Activated CD8-positive, alpha-beta T cell treated with anti-CD3 and anti-CD28 coated beads, Interleukin-2, amount 10 ng/mL, durations not matched to agents 7 days and 5 days (primary cell): ENCODE measurements at regions not wholly inside any gene's neighbourhood (a gene's known extent, or its start where the extent isn't known, plus 50 kb on each side); places are given as distances from the start of the nearest gene placed in this dataset.

Experiments
- ATAC-seq: fragments of 150-1000 bp; cut with Tn5 transposase; one replicate; pipeline ENCODE4 v1.10.0; 2021; ENCODE audit warnings: moderate library complexity
- CTCF ChIA-PET: fragments of 350-600 bp; sonication (Branson Sonifier 250); formaldehyde crosslinking; loops from one replicate; lab custom pipeline; 2021; ENCODE audit warnings: antibody characterized with exemption; lab: Charles Lee
- POLR2A ChIA-PET: fragments of 350-600 bp; sonication (Branson Sonifier 250); formaldehyde crosslinking; loops from one replicate; lab custom pipeline; 2021; ENCODE audit warnings: antibody characterized with exemption; lab: Charles Lee
- DNase-seq: peaks from one replicate; pipeline ENCODE4 v3.0.0-alpha.2; 2020
- H3K27ac Mint-ChIP-seq: one replicate; pipeline ENCODE4 v1.8.0; 2021; ENCODE audit warnings: mild to moderate bottlenecking, mixed read lengths
- H3K27me3 Mint-ChIP-seq: one replicate; pipeline ENCODE4 v1.8.0; 2021; ENCODE audit warnings: low read depth, mixed read lengths
- H3K36me3 Mint-ChIP-seq: one replicate; pipeline ENCODE4 v1.8.0; 2021; ENCODE audit warnings: low read depth, mixed read lengths
- H3K4me1 Mint-ChIP-seq: one replicate; pipeline ENCODE4 v1.8.0; 2021; ENCODE audit warnings: low read depth, mixed read lengths
- H3K4me3 Mint-ChIP-seq: one replicate; pipeline ENCODE4 v1.8.0; 2021; ENCODE audit warnings: mild to moderate bottlenecking, mixed read lengths
- H3K9me3 Mint-ChIP-seq: one replicate; pipeline ENCODE4 v1.8.0; 2022; ENCODE audit warnings: mixed read lengths; ENCODE audit not compliant: insufficient read depth

- POLR2A ChIA-PET, result no interaction called here
- ATAC-seq (no peak), DNase-seq (no peak)
- no peak overlapping the region for H3K4me3 Mint-ChIP-seq
- no peaks in the 10 kb centered on the region for H3K4me1 Mint-ChIP-seq
- H3K27ac Mint-ChIP-seq, result no peak overlapping the region
- no peaks in the 10 kb centered on the region for H3K27me3 Mint-ChIP-seq
- H3K36me3 Mint-ChIP-seq, result no peaks in the 10 kb centered on the region
- CTCF ChIA-PET, result no interaction called here
- no peaks in the 10 kb centered on the region for H3K9me3 Mint-ChIP-seq
These were observed 318.7 kb upstream of the IRX1 start for GRCh38 chr5:3276896-3277295.

- no peak for ATAC-seq
- CTCF ChIA-PET, result no interaction called here
These were observed 326.1 kb upstream of the IRX1 start for GRCh38 chr5:3269395-3270169.

GRCh38 chr5:3268760-3269330, 326.8 kb upstream of the IRX1 start:
- H3K27me3 Mint-ChIP-seq, result no peaks in the 10 kb centered on the region
- no peak overlapping the region for H3K27ac Mint-ChIP-seq
- H3K9me3 Mint-ChIP-seq, result no peaks in the 10 kb centered on the region
- no peak for ATAC-seq
- H3K36me3 Mint-ChIP-seq, result no peaks in the 10 kb centered on the region
- ChIA-PET CTCF (no interaction called here), POLR2A (no interaction called here)
- no peaks in the 10 kb centered on the region for H3K4me1 Mint-ChIP-seq
- no peak for DNase-seq
- H3K4me3 Mint-ChIP-seq, result no peak overlapping the region

More at GRCh38 chr5:3269395-3270169, 326.1 kb upstream of the IRX1 start:
- no peak for DNase-seq
- no peaks in the 10 kb centered on the region for H3K9me3 Mint-ChIP-seq
- no peak overlapping the region for H3K27ac Mint-ChIP-seq
- H3K27me3 Mint-ChIP-seq, result no peaks in the 10 kb centered on the region
- POLR2A ChIA-PET, result no interaction called here
- no peaks in the 10 kb centered on the region for H3K36me3 Mint-ChIP-seq
- no peak overlapping the region for H3K4me3 Mint-ChIP-seq
- no peaks in the 10 kb centered on the region for H3K4me1 Mint-ChIP-seq

DNA sequence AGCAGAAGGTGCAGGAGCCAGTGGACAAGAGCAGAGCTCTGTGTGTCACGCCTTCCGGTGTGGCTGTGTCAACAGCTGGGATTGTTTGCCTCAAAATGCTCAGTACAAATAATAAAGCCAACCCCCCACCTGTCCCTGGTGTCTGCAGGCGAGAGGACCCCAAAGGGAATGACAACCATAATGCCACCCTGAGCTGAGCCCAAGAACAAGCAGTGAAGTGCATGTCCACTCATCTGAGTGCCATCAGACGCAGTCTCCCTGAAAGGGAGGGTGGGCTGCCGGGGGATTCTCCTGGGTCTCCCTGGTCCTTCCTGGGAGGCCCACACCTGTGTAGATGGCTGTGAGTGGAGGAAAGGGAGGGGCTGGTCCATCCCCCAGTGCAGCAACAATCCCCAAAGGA, 328.8 kb upstream of the IRX1 start:
- DNase-seq (no peak), ATAC-seq (no peak)
- POLR2A ChIA-PET, result no interaction called here
- no peaks in the 10 kb centered on the region for H3K27me3 Mint-ChIP-seq
- H3K4me3 Mint-ChIP-seq, result no peak overlapping the region
- peaks cover 4% of the 10 kb centered on the region for H3K9me3 Mint-ChIP-seq
- no peaks in the 10 kb centered on the region for H3K4me1 Mint-ChIP-seq
- no peaks in the 10 kb centered on the region for H3K36me3 Mint-ChIP-seq
- CTCF ChIA-PET, result no interaction called here
- H3K27ac Mint-ChIP-seq, result no peak overlapping the region

GRCh38 chr5:3265936-3266335, 329.7 kb upstream of the IRX1 start:
- ATAC-seq, result no peak
- no peak for DNase-seq
- Mint-ChIP-seq H3K36me3 (no peaks in the 10 kb centered on the region), H3K4me3 (no peak overlapping the region), H3K27me3 (no peaks in the 10 kb centered on the region), H3K9me3 (peaks cover 10% of the 10 kb centered on the region), H3K4me1 (no peaks in the 10 kb centered on the region), H3K27ac (no peak overlapping the region)
- POLR2A ChIA-PET, result no interaction called here
- CTCF ChIA-PET, result no interaction called here

GRCh38 chr5:3265131-3265885, 330.3 kb upstream of the IRX1 start:
- no peaks in the 10 kb centered on the region for H3K4me1 Mint-ChIP-seq
- no peak for DNase-seq
- POLR2A ChIA-PET, result no interaction called here
- ATAC-seq, result no peak
- CTCF ChIA-PET, result no interaction called here
- H3K27me3 Mint-ChIP-seq, result no peaks in the 10 kb centered on the region
- no peak overlapping the region for H3K4me3 Mint-ChIP-seq
- peaks cover 10% of the 10 kb centered on the region for H3K9me3 Mint-ChIP-seq
- H3K27ac Mint-ChIP-seq, result no peak overlapping the region
- no peaks in the 10 kb centered on the region for H3K36me3 Mint-ChIP-seq

DNA sequence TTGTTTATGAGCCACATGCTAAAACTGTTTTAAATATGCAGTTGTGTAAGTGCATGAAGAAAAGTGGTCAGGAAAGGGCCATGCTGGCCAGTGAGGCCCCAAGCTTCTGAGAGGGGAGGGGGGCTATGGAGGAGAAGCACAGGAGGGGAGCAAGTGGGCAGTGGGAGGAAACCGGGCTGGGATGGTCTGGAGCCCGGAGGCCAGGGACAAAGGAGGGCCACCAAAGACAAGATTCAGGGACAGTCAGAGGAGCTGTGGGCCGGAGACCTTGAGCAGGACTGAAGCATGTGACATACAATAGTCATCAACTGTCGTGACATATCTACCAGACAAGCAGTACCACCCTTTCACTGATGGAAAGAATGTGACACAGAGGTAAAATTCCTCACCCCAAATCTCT, 333.2 kb upstream of the IRX1 start:
- Mint-ChIP-seq H3K4me1 (no peaks in the 10 kb centered on the region), H3K9me3 (peaks cover 10% of the 10 kb centered on the region), H3K36me3 (no peaks in the 10 kb centered on the region), H3K4me3 (no peak overlapping the region), H3K27me3 (no peaks in the 10 kb centered on the region), H3K27ac (no peak overlapping the region)
- POLR2A ChIA-PET, result no interaction called here
- CTCF ChIA-PET, result no interaction called here
- DNase-seq (no peak), ATAC-seq (no peak)

DNA sequence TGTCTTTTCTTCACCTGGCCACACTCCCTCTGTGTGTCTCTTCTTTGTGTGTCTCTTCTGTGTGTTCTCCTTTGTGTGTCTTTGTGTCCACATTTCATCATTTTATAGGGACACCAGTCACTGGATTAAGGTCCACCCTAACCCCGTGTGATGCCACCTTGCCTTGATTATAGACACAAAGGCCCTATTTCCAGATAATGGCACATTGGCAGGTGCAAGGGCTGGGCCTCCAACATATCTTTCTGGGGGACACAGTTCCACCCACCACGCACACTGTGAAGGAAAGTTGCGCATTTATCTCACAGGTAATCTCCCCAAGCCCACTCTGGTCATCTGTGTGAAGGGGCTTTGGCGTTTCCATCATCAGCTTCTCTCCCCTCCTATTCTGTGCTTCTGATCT, 334.6 kb upstream of the IRX1 start:
- Mint-ChIP-seq H3K36me3 (no peaks in the 10 kb centered on the region), H3K4me3 (no peak overlapping the region), H3K27me3 (no peaks in the 10 kb centered on the region), H3K4me1 (no peaks in the 10 kb centered on the region), H3K9me3 (peaks cover 10% of the 10 kb centered on the region), H3K27ac (no peak overlapping the region)
- no peak for DNase-seq
- ChIA-PET CTCF (no interaction called here), POLR2A (no interaction called here)
- ATAC-seq, result no peak

DNA sequence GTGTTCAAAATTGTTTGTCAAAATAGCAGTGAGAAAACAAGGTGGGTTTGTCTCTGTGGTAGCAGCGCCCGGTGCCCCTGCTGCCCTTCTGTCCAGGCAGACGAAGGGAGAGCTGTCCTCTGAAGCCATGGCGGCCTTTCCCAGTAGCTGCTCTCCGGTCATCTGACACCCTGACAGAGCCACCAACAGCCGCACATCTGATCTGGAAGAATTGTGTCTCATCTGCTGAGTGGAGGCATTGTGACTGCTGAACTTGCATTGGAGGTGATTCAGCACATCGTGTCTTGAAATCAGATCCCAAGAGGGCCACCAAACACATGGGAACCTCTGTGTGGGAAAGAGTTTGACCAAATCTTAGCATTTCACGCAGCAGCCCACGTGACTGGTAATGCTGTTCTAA, 337.6 kb upstream of the IRX1 start:
- CTCF ChIA-PET, result no interaction called here

DNA sequence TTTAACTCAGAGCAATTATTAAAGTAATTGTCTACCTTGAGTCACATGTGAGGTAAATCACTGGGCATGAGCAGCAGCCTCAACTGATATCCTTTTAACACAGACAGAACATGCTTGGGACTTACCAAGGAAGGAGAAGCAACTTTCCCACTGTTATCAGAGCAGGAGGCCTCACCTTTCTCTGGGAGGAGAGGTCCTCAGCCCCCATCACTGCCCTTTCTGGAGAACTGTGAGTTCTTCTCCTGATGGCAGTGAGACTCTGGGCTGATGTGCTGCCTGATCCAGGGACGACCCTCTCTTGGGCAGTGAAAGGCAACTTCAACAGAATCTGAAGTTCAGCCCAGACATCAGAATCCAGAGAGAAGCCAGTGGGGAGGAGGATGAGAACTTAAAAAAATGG, 343.4 kb upstream of the IRX1 start:
- H3K4me1 Mint-ChIP-seq, result no peaks in the 10 kb centered on the region
- H3K4me3 Mint-ChIP-seq, result no peak overlapping the region
- H3K27me3 Mint-ChIP-seq, result no peaks in the 10 kb centered on the region
- ChIA-PET POLR2A (no interaction called here), CTCF (no interaction called here)
- no peaks in the 10 kb centered on the region for H3K9me3 Mint-ChIP-seq
- no peak overlapping the region for H3K27ac Mint-ChIP-seq
- DNase-seq (no peak), ATAC-seq (no peak)
- H3K36me3 Mint-ChIP-seq, result no peaks in the 10 kb centered on the region

More for the DNA sequence above, 337.6 kb upstream of the IRX1 start:
- Mint-ChIP-seq H3K27ac (no peak overlapping the region), H3K4me3 (no peak overlapping the region), H3K27me3 (no peaks in the 10 kb centered on the region), H3K9me3 (peaks cover 10% of the 10 kb centered on the region), H3K36me3 (no peaks in the 10 kb centered on the region), H3K4me1 (no peaks in the 10 kb centered on the region)
- ATAC-seq (no peak), DNase-seq (no peak)
- POLR2A ChIA-PET, result no interaction called here

- DNase-seq (no peak), ATAC-seq (no peak)
- POLR2A ChIA-PET, result no interaction called here
- H3K27ac Mint-ChIP-seq, result no peak overlapping the region
- H3K27me3 Mint-ChIP-seq, result no peaks in the 10 kb centered on the region
- H3K4me3 Mint-ChIP-seq, result no peak overlapping the region
- H3K9me3 Mint-ChIP-seq, result no peaks in the 10 kb centered on the region
- H3K4me1 Mint-ChIP-seq, result no peaks in the 10 kb centered on the region
- no peaks in the 10 kb centered on the region for H3K36me3 Mint-ChIP-seq
- CTCF ChIA-PET, result no interaction called here
These were observed 343.8 kb upstream of the IRX1 start for GRCh38 chr5:3251784-3252183.

DNA sequence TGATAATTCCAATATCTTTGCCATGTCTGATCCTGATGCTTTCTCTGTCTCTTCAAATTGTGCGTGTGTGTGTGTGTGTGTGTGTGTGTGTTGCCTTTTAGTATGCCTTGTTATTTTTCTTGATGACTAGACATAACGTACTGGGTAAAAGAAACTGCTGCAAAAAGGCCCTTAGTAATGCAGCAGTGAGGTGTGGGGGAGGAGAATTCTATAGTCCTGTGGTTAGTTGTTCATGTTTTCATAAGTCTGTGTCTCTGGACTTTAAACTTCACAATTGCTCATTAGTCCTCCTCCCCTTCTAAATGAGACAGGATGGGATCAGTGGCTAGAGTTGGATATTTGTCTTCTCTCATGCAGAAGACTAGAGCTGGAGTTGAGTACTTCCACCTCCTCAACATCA, 346.2 kb upstream of the IRX1 start:
- ChIA-PET CTCF (no interaction called here), POLR2A (no interaction called here)
- no peak for DNase-seq
- H3K4me3 Mint-ChIP-seq, result no peak overlapping the region
- no peaks in the 10 kb centered on the region for H3K36me3 Mint-ChIP-seq
- no peaks in the 10 kb centered on the region for H3K4me1 Mint-ChIP-seq
- no peak overlapping the region for H3K27ac Mint-ChIP-seq
- H3K27me3 Mint-ChIP-seq, result no peaks in the 10 kb centered on the region
- no peak for ATAC-seq
- peaks cover 4% of the 10 kb centered on the region for H3K9me3 Mint-ChIP-seq
